HG03520 (cell line): ENCODE measurements at regions not wholly inside any gene's neighbourhood (a gene's known extent, or its start where the extent isn't known, plus 50 kb on each side); places are given as distances from the start of the nearest gene placed in this dataset.
"Not testable (repeated sequence)": the region's sequence is repeated elsewhere in the genome, so short reads cannot be mapped to it uniquely, and the experiment has no call there.

Experiments
- ATAC-seq: cut with Tn5 transposase; IDR thresholded peaks from one replicate; pipeline ENCODE4 v1.9.1; 2021; ENCODE audit warnings: mild to moderate bottlenecking, moderate library complexity; ENCODE audit not compliant: unreplicated experiment

- ATAC-seq: no peak
Observed at GRCh38 chr5:92144824-92145223, 761.7 kb upstream of the ARRDC3 start.

- not testable (repeated sequence) for ATAC-seq
Observed at GRCh38 chr5:92132294-92132908, 749.3 kb upstream of the ARRDC3 start.

GRCh38 chr5:92126182-92126581 is 743.1 kb upstream of the ARRDC3 start:
- ATAC-seq: no peak

- ATAC-seq: no peak
Observed at GRCh38 chr5:92119110-92119509, 736.0 kb upstream of the ARRDC3 start.

GRCh38 chr5:92106808-92107207 is 723.7 kb upstream of the ARRDC3 start:
- no peak for ATAC-seq

GRCh38 chr5:92104126-92104525 is 721.0 kb upstream of the ARRDC3 start:
- no peak for ATAC-seq

- ATAC-seq: no peak
Observed at GRCh38 chr5:92102313-92102712, 719.2 kb upstream of the ARRDC3 start.

GRCh38 chr5:92092239-92092638 is 709.1 kb upstream of the ARRDC3 start:
- ATAC-seq: no peak

GRCh38 chr5:92086059-92086811 is 703.1 kb upstream of the ARRDC3 start:
- no peak for ATAC-seq

GRCh38 chr5:92081958-92082712 is 699.0 kb upstream of the ARRDC3 start:
- ATAC-seq: no peak

- no peak for ATAC-seq
Observed at GRCh38 chr5:92070786-92071185, 687.7 kb upstream of the ARRDC3 start.

GRCh38 chr5:92064993-92065392 is 681.9 kb upstream of the ARRDC3 start:
- no peak for ATAC-seq

- ATAC-seq: no peak
Observed at GRCh38 chr5:92051741-92052140, 668.6 kb upstream of the ARRDC3 start.

GRCh38 chr5:92050970-92051369 is 667.9 kb upstream of the ARRDC3 start:
- ATAC-seq: no peak

GRCh38 chr5:92041911-92042660 is 659.0 kb upstream of the ARRDC3 start:
- no peak for ATAC-seq

- no peak for ATAC-seq
Observed at GRCh38 chr5:92041206-92041605, 658.1 kb upstream of the ARRDC3 start.

GRCh38 chr5:92029792-92030191 is 646.7 kb upstream of the ARRDC3 start:
- not testable (repeated sequence) for ATAC-seq

GRCh38 chr5:92023555-92023954 is 640.4 kb upstream of the ARRDC3 start:
- no peak for ATAC-seq

GRCh38 chr5:92023141-92023471 is 640.0 kb upstream of the ARRDC3 start:
- ATAC-seq: no peak

GRCh38 chr5:92022415-92023140 is 639.5 kb upstream of the ARRDC3 start:
- ATAC-seq: no peak
